ENCODE measurements at regions not wholly inside any gene's neighbourhood (a gene's known extent, or its start where the extent isn't known, plus 50 kb on each side); places are given as distances from the start of the nearest gene placed in this dataset.

DNA sequence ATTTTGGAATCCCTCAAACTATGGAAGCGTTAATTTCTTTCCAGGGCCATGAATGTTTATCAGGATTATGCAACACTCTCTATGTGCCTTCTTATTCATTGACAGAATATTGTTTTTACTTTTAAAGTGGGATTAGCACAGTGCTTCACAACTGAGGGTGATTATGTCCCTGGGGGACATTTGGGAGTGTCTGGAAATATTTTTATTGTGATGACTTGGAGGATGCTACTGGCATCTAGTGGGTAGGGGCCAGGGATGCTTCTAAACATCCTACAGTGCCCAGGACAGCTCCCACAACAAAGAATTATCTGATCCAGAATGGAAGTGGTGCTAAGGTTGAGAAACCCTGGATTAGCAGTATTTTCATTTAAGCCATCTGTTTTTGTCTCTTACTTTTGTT is 338.5 kb upstream of the SOX5 start:
- TF ChIP-seq EZH2 (IDR thresholded peaks at IDR 0.05; ENCODE audit: insufficient read depth, poor library complexity, severe bottlenecking), result no peak
- no peak for TF ChIP-seq EZH2phosphoT487 (IDR thresholded peaks at IDR 0.05; ENCODE audit: insufficient read depth, low read depth)
